A549 (cell line): ENCODE measurements at regions not wholly inside any gene's neighbourhood (a gene's known extent, or its start where the extent isn't known, plus 50 kb on each side); places are given as distances from the start of the nearest gene placed in this dataset.

Experiments used
- ATAC-seq, 2 experiments: fragments of 200-7000 bp in 1 of 2; fragments of >200 bp in 1 of 2; cut with Nextera tagmentation in 1 of 2; cut with Tn5 transposase in 1 of 2; 3 replicates each; pipeline versions ENCODE4 v1.8.0 to v1.9.1; 2018 to 2020; ENCODE audit warnings: mild to moderate bottlenecking in 1 of 2, moderate library complexity in 1 of 2
- CTCF ChIA-PET: fragments of 300-600 bp; sonication (Branson Sonifier 250); formaldehyde crosslinking; extraction: SDS; loops from one replicate; lab custom pipeline; 2021; ENCODE audit warnings: antibody characterized with exemption, inconsistent platforms; lab: Yijun Ruan, JAX
- POLR2A ChIA-PET: fragments of 350-600 bp; formaldehyde crosslinking; extraction: SDS; loops from one replicate; lab custom pipeline; 2021; ENCODE audit warnings: antibody characterized with exemption, inconsistent platforms; lab: Yijun Ruan, JAX
- DNase-seq, 2 experiments: peaks; one replicate each; pipeline versions ENCODE4 v3.0.0 to v3.0.0-alpha.2; 2011 to 2016; ENCODE audit warnings: low read depth in 1 of 2, low spot score in 1 of 2
- FAIRE-seq: peaks from 2 replicates; lab custom pipeline; 2011; peaks lifted over from hg19 to GRCh38; lab: Jason Lieb, UNC
- H3K27ac ChIP-seq, 2 experiments: fragments of >200 bp; sonication (Bioruptor Twin); formaldehyde crosslinking; 3 replicates each; pipeline ENCODE4 v1.5.1; 2016 to 2017
- H3K4me1 ChIP-seq: fragments of >200 bp; sonication (Bioruptor Twin); formaldehyde crosslinking; 3 replicates; pipeline ENCODE4 v1.6.1; 2016
- H3K4me2 ChIP-seq: fragments of >200 bp; sonication (Bioruptor Twin); formaldehyde crosslinking; 3 replicates; pipeline ENCODE4 v1.6.1; 2016
- H3K4me3 ChIP-seq: fragments of >200 bp; sonication (Bioruptor Twin); formaldehyde crosslinking; 3 replicates; pipeline ENCODE4 v1.5.1; 2016
- H3K9me3 ChIP-seq: fragments of >200 bp; sonication (Bioruptor Twin); formaldehyde crosslinking; 3 replicates; pipeline ENCODE4 v1.6.1; 2016
- BHLHE40 ChIP-seq: IDR thresholded peaks from 2 replicates; pipeline ENCODE4 v1.6.1; 2012; ENCODE audit warnings: low read depth, low read length, inconsistent platforms
- CEBPB ChIP-seq, 2 experiments: fragments of >200 bp in 1 of 2; sonication (Bioruptor Twin) in 1 of 2; formaldehyde crosslinking in 1 of 2; IDR thresholded peaks; 2 replicates each; pipeline ENCODE4 v1.6.1; 2012 to 2016
- EHF ChIP-seq: fragments of 250-450 bp; sonication (Bioruptor Pico); IDR thresholded peaks from 2 replicates; pipeline ENCODE4 v1.5.0; 2020; ENCODE audit warnings: mild to moderate bottlenecking
- ELK1 ChIP-seq: fragments of 150-350 bp; IDR thresholded peaks from 2 replicates; pipeline ENCODE4 v1.6.1; 2014; ENCODE audit warnings: low read depth, mild to moderate bottlenecking, low read length
- EP300 ChIP-seq, 2 experiments: fragments of >200 bp; sonication (Bioruptor Twin); formaldehyde crosslinking; IDR thresholded peaks; 2 replicates in 1 of 2; 3 replicates in 1 of 2; pipeline ENCODE4 v1.6.1; 2016 to 2017
- FOSL2 ChIP-seq, 2 experiments: fragments of 450-650 bp in 1 of 2; fragments of >200 bp in 1 of 2; sonication (Bioruptor Twin) in 1 of 2; formaldehyde crosslinking; IDR thresholded peaks; 2 replicates each; pipeline versions ENCODE4 v1.5.0 to v1.6.1; 2016 to 2020; ENCODE audit warnings: mild to moderate bottlenecking in 1 of 2, moderate library complexity in 1 of 2
- FOXS1 ChIP-seq: fragments of 250-450 bp; sonication (Bioruptor Pico); IDR thresholded peaks from 2 replicates; pipeline ENCODE4 v1.5.0; 2020; ENCODE audit warnings: mild to moderate bottlenecking, moderate library complexity
- GATA3 ChIP-seq: IDR thresholded peaks from 2 replicates; pipeline ENCODE4 v1.6.1; 2012; ENCODE audit warnings: borderline replicate concordance
- HDAC2 ChIP-seq: fragments of 200-600 bp; sonication (generic); IDR thresholded peaks from 2 replicates; pipeline ENCODE4 v1.6.1; 2016
- HES2 ChIP-seq: fragments of >200 bp; sonication (Bioruptor Twin); formaldehyde crosslinking; IDR thresholded peaks from 2 replicates; pipeline ENCODE4 v1.6.1; 2016
- HEYL ChIP-seq: fragments of 250-450 bp; sonication (Bioruptor Pico); IDR thresholded peaks from 2 replicates; pipeline ENCODE4 v1.8.0; 2021; ENCODE audit warnings: mild to moderate bottlenecking, moderate library complexity
- HOXB5 ChIP-seq: fragments of 250-450 bp; sonication (Bioruptor Pico); IDR thresholded peaks from 2 replicates; pipeline ENCODE4 v1.5.0; 2020; ENCODE audit warnings: mild to moderate bottlenecking, moderate library complexity
- PBX3 ChIP-seq: IDR thresholded peaks from 2 replicates; pipeline ENCODE4 v1.6.1; 2012
- POLR2AphosphoS2 ChIP-seq: conservative IDR thresholded peaks from 2 replicates; pipeline ENCODE4 v1.6.1; 2012; ENCODE audit warnings: low read length, improper control_type of control experiment, inconsistent platforms
- RAD21 ChIP-seq, 2 experiments: fragments of >200 bp in 1 of 2; sonication (Bioruptor Twin) in 1 of 2; formaldehyde crosslinking in 1 of 2; IDR thresholded peaks in 1 of 2; conservative IDR thresholded peaks in 1 of 2; 2 replicates in 1 of 2; 3 replicates in 1 of 2; pipeline ENCODE4 v1.6.1; 2012 to 2018; ENCODE audit warnings: inconsistent platforms in 1 of 2
- RARB ChIP-seq: fragments of 250-450 bp; sonication (Bioruptor Pico); IDR thresholded peaks from 2 replicates; pipeline ENCODE4 v1.8.0; 2021; ENCODE audit warnings: mild to moderate bottlenecking, moderate library complexity
- RFX5 ChIP-seq: fragments of 450-650 bp; IDR thresholded peaks from 2 replicates; pipeline ENCODE4 v1.7.1; 2014; ENCODE audit warnings: antibody characterized with exemption, mild to moderate bottlenecking, moderate library complexity
- RNF2 ChIP-seq: fragments of 200-600 bp; sonication (generic); IDR thresholded peaks from 2 replicates; pipeline ENCODE4 v1.6.1; 2016; ENCODE audit warnings: low read depth, mild to moderate bottlenecking, antibody characterized with exemption, moderate library complexity, borderline replicate concordance
- TFCP2L1 ChIP-seq: fragments of 250-450 bp; sonication (Bioruptor Pico); IDR thresholded peaks from 2 replicates; pipeline ENCODE4 v1.5.0; 2021; ENCODE audit warnings: mild to moderate bottlenecking
- TP53 ChIP-seq: fragments of 250-450 bp; sonication (Bioruptor Pico); IDR thresholded peaks from 2 replicates; pipeline ENCODE4 v1.5.0; 2021; ENCODE audit warnings: mild to moderate bottlenecking, moderate library complexity
- USF2 ChIP-seq: fragments of 450-650 bp; IDR thresholded peaks from 2 replicates; pipeline ENCODE4 v1.6.1; 2014; ENCODE audit warnings: antibody characterized with exemption
- ZSCAN20 ChIP-seq: fragments of 250-450 bp; sonication (Bioruptor Pico); IDR thresholded peaks from 2 replicates; pipeline ENCODE4 v1.8.0; 2022; ENCODE audit warnings: mild to moderate bottlenecking, moderate library complexity
- WGBS: methylation state at CpG from one replicate; pipeline ENCODE4 v1.1.6; 2017; ENCODE audit errors: missing lambda C conversion rate; 5-methylcytosine and 5-hydroxymethylcytosine counted together

- WGBS, result 93% methylated on average over 4 of the region's 4 CpGs
- no peak for DNase-seq
- ATAC-seq, result no peak
- Histone ChIP-seq H3K27ac (no peak overlapping the region), H3K4me1 (no peaks in the 10 kb centered on the region), H3K4me3 (no peak overlapping the region), H3K4me2 (no peak overlapping the region), H3K9me3 (no peaks in the 10 kb centered on the region)
- ChIA-PET POLR2A (no interaction called here), CTCF (no interaction called here)
- no peak for FAIRE-seq
- TF ChIP-seq PBX3 (no peak), FOXS1 (CRISPR knock-in tag) (no peak), GATA3 (no peak), CEBPB (IDR thresholded peaks at IDR 0.05) (no peak), ELK1 (no peak), RFX5 (no peak), EHF (CRISPR knock-in tag) (no peak)
Measured at GRCh38 chr11:70859180-70859579, 393.2 kb downstream of the SHANK2 start.

- Histone ChIP-seq H3K4me3 (no peak overlapping the region), H3K27ac (no peak overlapping the region), H3K4me2 (no peak overlapping the region), H3K4me1 (no peaks in the 10 kb centered on the region), H3K9me3 (no peaks in the 10 kb centered on the region)
- ATAC-seq (no peak), DNase-seq (no peak), FAIRE-seq (no peak)
- TF ChIP-seq HOXB5 (no peak), FOSL2 (IDR thresholded peaks at IDR 0.05) (no peak), FOSL2 (CRISPR knock-in tag; IDR thresholded peaks at IDR 0.05) (no peak), HDAC2 (no peak), CEBPB (IDR thresholded peaks at IDR 0.05) (no peak), RNF2 (no peak), TP53 (CRISPR knock-in tag) (no peak), BHLHE40 (no peak), RARB (no peak), RAD21 (conservative IDR thresholded peaks at IDR 0.05 in 1 of 2, IDR thresholded peaks at IDR 0.05 in 1 of 2) (no peak), TFCP2L1 (no peak), HES2 (no peak), USF2 (no peak)
- WGBS, result 70% methylated on average over 7 of the region's 7 CpGs
- ChIA-PET POLR2A (no interaction called here), CTCF (no interaction called here)
Measured at GRCh38 chr11:70860888-70861287, 391.5 kb downstream of the SHANK2 start.

GRCh38 chr11:70861559-70861958, 390.8 kb downstream of the SHANK2 start:
- TF ChIP-seq POLR2AphosphoS2 (no peak), RNF2 (no peak), ZSCAN20 (no peak), HEYL (no peak), EP300 (IDR thresholded peaks at IDR 0.05) (no peak), EHF (CRISPR knock-in tag) (no peak)
- no peaks in the 10 kb centered on the region for H3K4me1 ChIP-seq
- no peak for ATAC-seq
- 77% methylated on average over 2 of the region's 2 CpGs for WGBS
- H3K27ac ChIP-seq, result no peak overlapping the region
- no peak for FAIRE-seq
- DNase-seq, result no peak
- CTCF ChIA-PET, result no interaction called here
- H3K4me2 ChIP-seq, result no peak overlapping the region
- POLR2A ChIA-PET, result no interaction called here
- H3K9me3 ChIP-seq, result no peaks in the 10 kb centered on the region
- H3K4me3 ChIP-seq, result no peak overlapping the region
